ENCODE measurements at regions not wholly inside any gene's neighbourhood (a gene's known extent, or its start where the extent isn't known, plus 50 kb on each side); places are given as distances from the start of the nearest gene placed in this dataset.

- DNase-seq (ENCODE audit: low read depth) = no peak
- TF ChIP-seq CTCF (IDR thresholded peaks at IDR 0.05; ENCODE audit: low read depth, low read length, missing control alignments) = no peak
- H3K4me3 ChIP-seq (ENCODE audit: low read depth, low read length) = no peak overlapping the region
Measured at GRCh38 chr3:175985781-175986180, 1126.6 kb downstream of the NAALADL2 start.

GRCh38 chr3:175983379-175983778 lies 1124.2 kb downstream of the NAALADL2 start:
- no peak overlapping the region for H3K4me3 ChIP-seq (ENCODE audit: low read depth, low read length)
- TF ChIP-seq CTCF (IDR thresholded peaks at IDR 0.05; ENCODE audit: low read depth, low read length, missing control alignments) = no peak
- no peak for DNase-seq (ENCODE audit: low read depth)

- H3K4me3 ChIP-seq (ENCODE audit: low read depth, low read length) = no peak overlapping the region
- no peak for TF ChIP-seq CTCF (IDR thresholded peaks at IDR 0.05; ENCODE audit: low read depth, low read length, missing control alignments)
- no peak for DNase-seq (ENCODE audit: low read depth)
Measured at GRCh38 chr3:175980486-175981090, 1121.5 kb downstream of the NAALADL2 start.

- no peak for TF ChIP-seq CTCF (IDR thresholded peaks at IDR 0.05; ENCODE audit: low read depth, low read length, missing control alignments)
- H3K4me3 ChIP-seq (ENCODE audit: low read depth, low read length) = no peak overlapping the region
- DNase-seq (ENCODE audit: low read depth) = no peak
Measured at GRCh38 chr3:175977968-175978752, 1119.0 kb downstream of the NAALADL2 start.

GRCh38 chr3:175969456-175969855 lies 1110.3 kb downstream of the NAALADL2 start:
- no peak for DNase-seq (ENCODE audit: low read depth)
- no peak overlapping the region for H3K4me3 ChIP-seq (ENCODE audit: low read depth, low read length)
- TF ChIP-seq CTCF (IDR thresholded peaks at IDR 0.05; ENCODE audit: low read depth, low read length, missing control alignments) = no peak

GRCh38 chr3:175965036-175965435 lies 1105.9 kb downstream of the NAALADL2 start:
- H3K4me3 ChIP-seq (ENCODE audit: low read depth, low read length) = no peak overlapping the region
- no peak for TF ChIP-seq CTCF (IDR thresholded peaks at IDR 0.05; ENCODE audit: low read depth, low read length, missing control alignments)
- DNase-seq (ENCODE audit: low read depth) = no peak

GRCh38 chr3:175957427-175957826 lies 1098.3 kb downstream of the NAALADL2 start:
- TF ChIP-seq CTCF (IDR thresholded peaks at IDR 0.05; ENCODE audit: low read depth, low read length, missing control alignments) = no peak
- no peak overlapping the region for H3K4me3 ChIP-seq (ENCODE audit: low read depth, low read length)
- DNase-seq (ENCODE audit: low read depth) = no peak

Measured in GM12864 (cell line).